ENCODE measurements at regions not wholly inside any gene's neighbourhood (a gene's known extent, or its start where the extent isn't known, plus 50 kb on each side); places are given as distances from the start of the nearest gene placed in this dataset.
"Not testable (repeated sequence)": the region's sequence is repeated elsewhere in the genome, so short reads cannot be mapped to it uniquely, and the experiment has no call there.

- DNase-seq, result no peak
Measured at GRCh38 chr4:189121336-189121735, 819.3 kb upstream of the FRG1 start.

- DNase-seq, result peak; percentile 72
Measured at GRCh38 chr4:189124149-189124758, 816.4 kb upstream of the FRG1 start.

GRCh38 chr4:189124791-189125190 is 815.9 kb upstream of the FRG1 start:
- DNase-seq, result no peak

DNA sequence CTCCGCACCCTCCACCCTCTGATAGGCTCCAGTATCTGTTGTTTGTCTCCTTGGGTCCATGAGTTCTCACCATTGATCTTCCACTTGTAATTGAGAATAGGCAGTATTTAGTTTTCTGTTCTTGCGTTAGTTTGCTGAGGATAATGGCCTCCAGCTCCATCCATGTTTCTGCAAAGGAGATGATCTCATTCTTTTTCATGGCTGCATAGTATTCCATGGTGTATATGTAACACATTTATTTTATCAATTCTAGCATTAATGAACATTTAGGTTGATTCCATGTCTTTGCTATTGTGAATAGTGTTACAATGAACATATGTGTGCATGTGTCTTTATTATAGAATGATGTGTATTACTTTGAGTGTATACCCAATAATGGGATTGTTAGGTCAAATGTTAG is 814.6 kb upstream of the FRG1 start:
- no peak for DNase-seq

DNA sequence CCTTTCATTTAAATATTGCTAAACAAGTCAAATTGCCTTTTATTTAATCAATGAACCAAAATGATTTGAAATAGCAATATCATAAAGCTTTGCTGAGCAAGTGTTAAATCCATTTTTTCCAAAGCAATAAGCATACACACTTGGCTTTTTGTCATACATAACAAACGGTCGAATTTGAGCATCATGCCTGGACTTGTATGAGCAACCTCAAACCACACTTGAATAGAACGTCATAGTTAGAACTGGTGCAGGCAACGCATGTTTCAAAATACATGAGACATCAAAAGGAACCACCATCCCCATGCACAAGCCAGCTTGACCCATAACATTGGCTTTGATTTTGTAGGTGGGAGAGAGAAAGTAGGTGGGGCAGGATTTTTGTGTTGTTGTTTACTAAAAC is 812.3 kb upstream of the FRG1 start:
- DNase-seq, result no peak

DNA sequence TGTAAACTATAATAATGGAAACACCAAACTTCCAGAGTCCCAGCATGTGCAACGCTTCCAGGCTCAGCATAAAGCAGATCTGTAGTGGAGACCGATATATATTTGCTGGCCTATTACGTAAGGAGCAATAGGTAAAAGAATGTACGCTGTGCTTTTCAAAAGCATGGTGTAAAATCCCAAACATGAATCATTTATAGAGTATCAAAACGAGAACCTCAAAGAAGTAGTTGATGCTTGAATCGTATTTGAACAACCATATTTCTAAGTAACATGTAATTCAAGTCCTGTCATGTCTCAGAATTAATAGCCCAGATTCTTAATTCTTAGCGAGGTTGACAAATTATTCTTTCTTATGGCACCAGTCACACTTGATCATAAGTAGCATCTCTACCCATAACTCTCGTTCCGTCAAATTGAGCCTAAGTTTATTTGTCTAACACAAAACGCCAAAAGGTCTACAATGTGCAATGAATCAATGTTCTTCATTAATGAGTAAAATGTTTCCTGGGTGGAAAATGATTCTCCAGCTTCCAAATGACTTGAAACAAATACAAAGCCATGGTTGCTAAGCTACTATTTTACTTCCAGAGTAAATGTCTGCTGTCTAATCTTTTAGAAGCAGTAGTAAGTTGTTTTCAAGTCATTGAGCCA is 811.5 kb upstream of the FRG1 start:
- no peak for DNase-seq

- DNase-seq, result no peak
Measured at GRCh38 chr4:189131118-189131517, 809.6 kb upstream of the FRG1 start.

DNA sequence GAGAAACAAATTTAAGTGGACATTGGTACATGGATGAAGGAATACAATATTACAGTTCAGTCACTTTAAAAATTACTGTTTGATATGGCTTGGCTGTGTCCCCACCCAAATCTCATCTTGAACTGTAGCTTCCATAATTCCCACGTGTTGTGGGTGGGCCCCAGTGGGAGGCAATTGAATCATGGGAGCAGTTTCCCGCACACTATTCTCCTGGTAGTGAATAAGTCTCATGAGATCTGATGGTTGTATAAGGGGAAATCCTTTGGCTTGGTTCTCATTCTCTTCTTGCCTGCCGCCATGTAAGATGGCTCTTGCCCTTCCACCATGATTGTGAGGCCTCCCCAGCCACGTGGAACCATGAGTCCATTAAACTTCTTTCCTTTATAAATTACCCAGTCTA is 804.2 kb upstream of the FRG1 start:
- DNase-seq, result no peak

DNA sequence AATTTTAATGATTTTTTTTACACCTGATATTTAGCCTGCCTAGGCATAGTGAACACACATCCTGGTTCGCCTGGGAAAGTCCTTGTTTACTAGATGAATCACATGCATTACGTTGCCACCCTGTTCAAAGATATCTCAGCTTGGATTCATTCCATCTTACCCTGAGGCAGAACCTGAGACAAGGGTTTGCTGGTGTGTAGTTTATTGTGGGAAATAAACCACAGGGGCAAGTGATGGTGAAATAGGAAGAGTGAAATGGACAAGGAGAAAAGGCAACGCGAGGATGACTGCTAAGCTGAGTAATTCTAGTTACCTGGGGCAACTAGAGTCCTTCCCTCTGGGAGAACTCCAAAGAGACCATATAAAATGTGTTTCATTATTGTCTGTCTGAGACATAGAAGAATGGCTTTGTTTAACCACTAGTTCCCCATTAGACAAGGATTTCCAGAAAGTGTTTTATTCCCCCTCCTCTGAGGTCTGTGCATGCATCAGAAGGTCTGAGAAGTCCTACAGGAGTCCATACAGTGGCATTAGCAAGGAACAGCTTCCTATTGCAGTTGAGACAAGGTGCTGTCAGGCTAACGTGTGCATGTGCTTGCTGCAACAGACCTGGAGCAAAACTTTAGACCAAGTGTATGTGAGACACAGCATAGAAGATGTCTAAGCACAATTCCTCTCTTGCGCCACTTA is 797.3 kb upstream of the FRG1 start:
- no peak for DNase-seq

GRCh38 chr4:189147005-189147929 is 793.4 kb upstream of the FRG1 start:
- no peak for DNase-seq

- not testable (repeated sequence) for DNase-seq
Measured at GRCh38 chr4:189155083-189155482, 785.6 kb upstream of the FRG1 start.

- no peak for DNase-seq
Measured at GRCh38 chr4:189162073-189162789, 778.4 kb upstream of the FRG1 start.

GRCh38 chr4:189162888-189163287 is 777.8 kb upstream of the FRG1 start:
- DNase-seq, result no peak

DNA sequence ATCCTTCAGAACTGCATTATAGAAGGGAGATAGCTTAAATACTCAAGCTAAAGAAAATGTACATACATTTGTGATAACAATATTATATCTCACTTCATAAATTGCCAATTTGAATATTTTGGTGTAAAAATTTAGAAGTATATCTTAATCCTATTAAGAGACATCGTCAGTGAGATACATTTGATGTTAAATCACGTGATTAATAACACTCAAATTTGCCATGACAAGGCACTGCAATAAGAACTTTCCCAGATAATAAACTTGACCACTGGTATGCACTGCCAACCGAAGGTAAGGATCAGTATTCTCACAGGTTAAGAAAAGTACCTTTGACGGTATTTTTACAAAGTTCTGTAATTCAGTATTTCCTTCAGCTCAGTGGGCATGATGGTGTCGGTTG is 764.7 kb upstream of the FRG1 start:
- DNase-seq, result no peak

DNA sequence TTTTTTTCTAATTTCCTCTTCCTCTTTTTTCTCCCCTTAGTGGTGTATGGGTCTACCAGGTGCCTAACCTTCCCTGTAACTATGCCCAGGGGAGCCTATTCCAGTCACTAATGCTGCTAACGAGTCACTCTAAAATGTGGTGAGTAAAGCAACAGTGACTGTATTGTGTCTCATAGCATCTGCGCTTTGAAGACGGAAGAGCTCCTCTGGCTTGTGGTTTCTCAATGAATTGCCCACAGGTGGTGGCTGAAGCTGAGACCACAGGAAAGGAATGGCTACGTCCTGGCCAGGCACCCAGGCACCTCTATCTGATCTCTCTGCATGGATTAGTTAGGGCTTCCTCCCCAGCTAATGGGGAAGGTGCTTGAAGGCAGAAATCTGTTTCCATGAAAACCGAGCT is 763.5 kb upstream of the FRG1 start:
- no peak for DNase-seq

- no peak for DNase-seq
Measured at GRCh38 chr4:189178125-189178746, 762.4 kb upstream of the FRG1 start.

GRCh38 chr4:189185810-189186432 is 754.8 kb upstream of the FRG1 start:
- no peak for DNase-seq

- DNase-seq, result no peak
Measured at GRCh38 chr4:189187531-189188052, 753.1 kb upstream of the FRG1 start.

DNA sequence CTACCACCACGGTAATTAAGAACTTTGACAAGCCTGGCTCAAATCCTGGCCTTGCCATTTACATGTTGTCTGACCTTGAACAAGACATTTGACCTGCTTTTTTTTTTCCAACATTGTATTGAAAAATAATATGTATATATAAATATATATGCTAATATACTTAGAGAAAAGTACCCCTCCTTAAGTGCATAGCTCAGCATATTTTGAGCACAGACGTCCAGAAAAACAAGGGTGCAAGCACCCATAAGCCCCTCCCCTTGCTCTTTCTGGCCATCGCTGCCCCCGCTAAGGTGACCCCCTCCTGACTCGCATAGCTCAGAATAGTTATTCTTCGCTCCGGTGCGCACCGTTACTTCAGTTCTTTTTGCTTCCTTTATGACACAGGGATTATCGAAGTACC is 742.0 kb upstream of the FRG1 start:
- no peak for DNase-seq

GRCh38 chr4:189200353-189200752 is 740.3 kb upstream of the FRG1 start:
- DNase-seq, result no peak

- DNase-seq, result peak; percentile 79
Measured at GRCh38 chr4:189202182-189202868, 738.3 kb upstream of the FRG1 start.
